GM23248 (cell line): ENCODE measurements at regions not wholly inside any gene's neighbourhood (a gene's known extent, or its start where the extent isn't known, plus 50 kb on each side); places are given as distances from the start of the nearest gene placed in this dataset.
A peak's percentile ranks its signal among the peaks of the same experiment; 100 is the strongest.

ENCODE experiments used
- DNase-seq: peaks from one replicate; pipeline ENCODE4 v3.0.0-alpha.2; 2015
- H2AFZ ChIP-seq: fragments of 200-600 bp; sonication (generic); 2 replicates; pipeline ENCODE4 v1.6.1; 2016; ENCODE audit warnings: antibody characterized with exemption
- H3F3A ChIP-seq: fragments of 200-600 bp; sonication (generic); 2 replicates; pipeline ENCODE4 v1.6.1; 2016; ENCODE audit warnings: mild to moderate bottlenecking, antibody characterized with exemption, mixed run types; ENCODE audit not compliant: insufficient read depth
- H3K27ac ChIP-seq: fragments of 200-600 bp; sonication (generic); 2 replicates; pipeline ENCODE4 v1.5.1; 2016; ENCODE audit warnings: mild to moderate bottlenecking
- H3K27me3 ChIP-seq: fragments of 200-600 bp; sonication (generic); replicated peaks from 2 replicates; pipeline ENCODE4 v1.6.1; 2016; ENCODE audit warnings: mild to moderate bottlenecking; ENCODE audit not compliant: insufficient read depth
- H3K36me3 ChIP-seq: fragments of 200-600 bp; sonication (generic); 2 replicates; pipeline ENCODE4 v1.6.1; 2016; ENCODE audit warnings: low read depth, mild to moderate bottlenecking
- H3K4me1 ChIP-seq: fragments of 200-600 bp; sonication (generic); 2 replicates; pipeline ENCODE4 v1.6.1; 2016; ENCODE audit warnings: mild to moderate bottlenecking; ENCODE audit not compliant: insufficient read depth
- H3K4me2 ChIP-seq: fragments of 200-600 bp; sonication (generic); one replicate; pipeline ENCODE4 v1.6.1; 2016; ENCODE audit warnings: mild to moderate bottlenecking; ENCODE audit not compliant: unreplicated experiment
- H3K4me3 ChIP-seq: fragments of 200-600 bp; sonication (generic); 2 replicates; pipeline ENCODE4 v1.5.1; 2016; ENCODE audit warnings: mild to moderate bottlenecking
- H3K79me2 ChIP-seq: fragments of 200-600 bp; sonication (generic); 2 replicates; pipeline ENCODE4 v1.6.1; 2016; ENCODE audit warnings: mild to moderate bottlenecking; ENCODE audit not compliant: insufficient read depth
- H3K9ac ChIP-seq: fragments of 200-600 bp; sonication (generic); 2 replicates; pipeline ENCODE4 v1.6.1; 2016; ENCODE audit warnings: mild to moderate bottlenecking
- H3K9me2 ChIP-seq: fragments of 200-600 bp; sonication (generic); 2 replicates; pipeline ENCODE4 v1.6.1; 2016; ENCODE audit warnings: mixed run types, mild to moderate bottlenecking, moderate library complexity; ENCODE audit not compliant: insufficient read depth
- H3K9me3 ChIP-seq: fragments of 200-600 bp; sonication (generic); one replicate; pipeline ENCODE4 v1.6.1; 2017; ENCODE audit warnings: low read depth
- H4K20me1 ChIP-seq: fragments of 200-600 bp; sonication (generic); 2 replicates; pipeline ENCODE4 v1.6.0; 2016; ENCODE audit not compliant: insufficient read depth
- EZH2 ChIP-seq: fragments of 200-600 bp; sonication (generic); IDR thresholded peaks from 2 replicates; pipeline ENCODE4 v1.6.1; 2018; ENCODE audit warnings: antibody characterized with exemption, mild to moderate bottlenecking; ENCODE audit not compliant: insufficient read depth, poor library complexity, severe bottlenecking
- EZH2phosphoT487 ChIP-seq: fragments of 200-600 bp; sonication (generic); IDR thresholded peaks from 2 replicates; pipeline ENCODE4 v1.6.1; 2018; ENCODE audit warnings: antibody characterized with exemption, moderate library complexity, mild to moderate bottlenecking, low read depth; ENCODE audit not compliant: insufficient read depth
- WGBS, 2 experiments: methylation state at CpG; one replicate each; pipeline ENCODE4 v1.1.6; 2015 to 2017; ENCODE audit warnings: low lambda C conversion rate in 2 of 2, low coverage in 1 of 2; ENCODE audit errors: missing lambda C conversion rate in 2 of 2; 5-methylcytosine and 5-hydroxymethylcytosine counted together
- in situ Hi-C: fragments of 300-500 bp; cut with MboI; formaldehyde crosslinking; loops from 2 replicates; pipeline ENCODE4 v1.15.0; 2020

GRCh38 chr1:219544163-219544846, 68.6 kb downstream of the ZC3H11B start:
- peak; percentile 9 for DNase-seq
- H3F3A ChIP-seq: 0 out of 2 replicates have a peak, but pooled peaks cover 10% of the 10 kb centered on the region
- in situ Hi-C loops: no loop called here
- H3K4me2 ChIP-seq: no peak overlapping the region
- no peak overlapping the region for H3K9ac ChIP-seq
- 62 to 63% methylated on average over 5 of the region's 5 CpGs for WGBS, 2 experiments
- H3K9me2 ChIP-seq: no peaks in the 10 kb centered on the region
- H3K9me3 ChIP-seq: no peaks in the 10 kb centered on the region
- H3K4me3 ChIP-seq: no peak overlapping the region
- TF ChIP-seq EZH2 (no peak), EZH2phosphoT487 (no peak)
- H3K27ac ChIP-seq: no peak overlapping the region
- H4K20me1 ChIP-seq: no peaks in the 10 kb centered on the region
- H3K79me2 ChIP-seq: no peaks in the 10 kb centered on the region
- no peak overlapping the region for H2AFZ ChIP-seq
- H3K4me1 ChIP-seq: peaks cover 14% of the 10 kb centered on the region; the same call in 1 of the 2 replicates
- peaks cover 8% of the 10 kb centered on the region; the same call in 1 of the 2 replicates for H3K27me3 ChIP-seq
- no peaks in the 10 kb centered on the region for H3K36me3 ChIP-seq

- H4K20me1 ChIP-seq: no peaks in the 10 kb centered on the region
- no peak overlapping the region for H3K4me2 ChIP-seq
- WGBS, 2 experiments: 77 to 82% methylated on average over 5 of the region's 5 CpGs
- H3K79me2 ChIP-seq: no peaks in the 10 kb centered on the region
- H3K36me3 ChIP-seq: no peaks in the 10 kb centered on the region
- no peak overlapping the region for H3K9ac ChIP-seq
- H3K9me2 ChIP-seq: no peaks in the 10 kb centered on the region
- DNase-seq: peak; percentile 72
- no peaks in the 10 kb centered on the region for H3K9me3 ChIP-seq
- no peak overlapping the region for H2AFZ ChIP-seq
- peaks cover 15% of the 10 kb centered on the region; the same call in 1 of the 2 replicates for H3K27me3 ChIP-seq
- H3F3A ChIP-seq: 0 out of 2 replicates have a peak, but pooled peaks cover 10% of the 10 kb centered on the region
- in situ Hi-C loops: no loop called here
- H3K4me3 ChIP-seq: no peak overlapping the region
- H3K27ac ChIP-seq: no peak overlapping the region
- peaks cover 14% of the 10 kb centered on the region; the same call in 1 of the 2 replicates for H3K4me1 ChIP-seq
- TF ChIP-seq EZH2 (no peak), EZH2phosphoT487 (no peak)
Observed at GRCh38 chr1:219542828-219543518, 69.9 kb downstream of the ZC3H11B start.

- no peak overlapping the region for H2AFZ ChIP-seq
- peaks cover 17% of the 10 kb centered on the region; the same call in 1 of the 2 replicates for H3K27me3 ChIP-seq
- no peaks in the 10 kb centered on the region for H3K9me2 ChIP-seq
- H3F3A ChIP-seq: 0 out of 2 replicates have a peak, but pooled peaks cover 10% of the 10 kb centered on the region
- in situ Hi-C loops: no loop called here
- H3K79me2 ChIP-seq: no peaks in the 10 kb centered on the region
- H3K4me1 ChIP-seq: peaks cover 14% of the 10 kb centered on the region; the same call in 1 of the 2 replicates
- no peak for TF ChIP-seq EZH2phosphoT487
- TF ChIP-seq EZH2: no peak
- H3K9ac ChIP-seq: no peak overlapping the region
- H3K9me3 ChIP-seq: no peaks in the 10 kb centered on the region
- no peak overlapping the region for H3K4me2 ChIP-seq
- H4K20me1 ChIP-seq: no peaks in the 10 kb centered on the region
- no peaks in the 10 kb centered on the region for H3K36me3 ChIP-seq
- H3K4me3 ChIP-seq: no peak overlapping the region
- no peak overlapping the region for H3K27ac ChIP-seq
- no peak for DNase-seq
Observed at GRCh38 chr1:219541946-219542345, 71.0 kb downstream of the ZC3H11B start.

- DNase-seq: no peak
- Histone ChIP-seq H3K27me3 (peaks cover 17% of the 10 kb centered on the region; the same call in 1 of the 2 replicates), H3K79me2 (no peaks in the 10 kb centered on the region), H3K9me3 (no peaks in the 10 kb centered on the region), H3K4me2 (no peak overlapping the region), H3K9ac (no peak overlapping the region), H3K9me2 (no peaks in the 10 kb centered on the region), H3K4me1 (peaks cover 14% of the 10 kb centered on the region; the same call in 1 of the 2 replicates), H3K27ac (no peak overlapping the region), H4K20me1 (no peaks in the 10 kb centered on the region), H3K36me3 (no peaks in the 10 kb centered on the region), H3K4me3 (no peak overlapping the region), H3F3A (0 out of 2 replicates have a peak, but pooled peaks cover 10% of the 10 kb centered on the region), H2AFZ (no peak overlapping the region)
- 64 to 68% methylated on average over 3 of the region's 3 CpGs for WGBS, 2 experiments
- TF ChIP-seq EZH2 (no peak), EZH2phosphoT487 (no peak)
- in situ Hi-C loops: no loop called here
Observed at GRCh38 chr1:219539645-219540254, 73.2 kb downstream of the ZC3H11B start.
